GM19455 (cell line): ENCODE measurements at regions not wholly inside any gene's neighbourhood (a gene's known extent, or its start where the extent isn't known, plus 50 kb on each side); places are given as distances from the start of the nearest gene placed in this dataset.

Experiments
- ATAC-seq: cut with Tn5 transposase; IDR thresholded peaks from one replicate; pipeline ENCODE4 v1.9.1; 2021; ENCODE audit not compliant: unreplicated experiment

DNA sequence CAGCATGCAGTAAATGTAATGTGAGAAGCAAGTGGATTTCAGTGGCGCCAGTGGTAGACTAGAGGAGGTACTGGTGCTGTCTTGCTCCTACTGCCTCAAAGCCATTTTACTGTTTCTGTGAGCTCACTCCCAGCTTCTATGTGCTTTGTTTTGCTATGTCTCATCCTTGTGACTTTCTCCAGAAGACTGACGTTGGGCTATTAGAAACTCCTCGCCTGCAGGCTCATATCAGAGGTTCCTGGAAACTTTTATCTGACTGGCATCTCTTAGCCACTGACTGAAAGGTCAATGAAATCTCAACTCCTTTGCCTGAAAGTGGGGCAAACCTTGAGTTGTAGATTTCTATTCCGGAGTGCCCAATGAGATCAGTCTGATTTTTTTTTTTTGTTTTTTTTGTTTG is 66.4 kb upstream of the SORCS1 start:
- ATAC-seq, result no peak

- no peak for ATAC-seq
Measured at GRCh38 chr10:107215681-107216080, 51.2 kb upstream of the SORCS1 start.
